ENCODE measurements at regions not wholly inside any gene's neighbourhood (a gene's known extent, or its start where the extent isn't known, plus 50 kb on each side); places are given as distances from the start of the nearest gene placed in this dataset.

DNA sequence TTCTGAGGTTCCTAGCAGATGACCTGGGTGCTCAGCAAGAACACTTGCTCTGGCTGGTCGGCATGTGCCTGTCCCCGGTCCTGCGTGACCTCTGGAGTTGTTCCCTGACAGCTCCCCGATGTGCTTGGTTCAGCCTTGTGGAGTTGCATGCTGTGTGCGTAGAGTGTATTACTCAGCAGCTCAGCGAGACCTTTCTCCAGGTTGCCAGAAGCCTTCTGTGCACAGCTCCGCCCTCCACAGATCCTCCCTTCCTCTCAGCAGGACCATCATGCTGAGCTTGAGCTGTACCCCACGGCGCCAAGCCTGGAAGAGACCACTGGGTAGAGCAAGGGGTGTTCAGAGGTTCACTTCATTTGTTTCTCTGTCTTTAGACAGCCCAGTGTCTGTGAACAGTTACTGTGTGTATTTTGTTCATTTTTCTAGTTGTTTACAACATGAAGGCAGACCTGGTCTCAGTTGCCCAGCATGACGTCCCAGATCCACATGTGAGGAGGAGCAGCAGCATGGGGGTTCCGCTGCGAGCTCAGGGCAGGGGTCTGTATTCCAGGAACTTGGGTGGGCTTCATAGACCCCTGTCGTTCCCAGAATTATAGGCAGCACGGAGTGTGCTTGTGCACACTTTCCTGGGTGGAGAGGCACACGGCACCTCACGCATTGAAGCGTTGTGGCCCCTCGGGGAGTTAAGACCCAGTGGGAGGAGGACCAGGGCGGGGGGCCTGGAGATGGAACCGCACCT is 148.6 kb downstream of the IGLL1 start:
- WGBS, 2 experiments (ENCODE audit: extremely low coverage in 2 of 2, insufficient read length in 1 of 2), result 62% methylated on average over 12 of the region's 20 CpGs; no CpG with 5 or more reads in 1 of the 2 experiments
- H3K4me2 ChIP-seq (ENCODE audit: low read depth, low read length), result no peak overlapping the region
- ChIA-PET POLR2A (ENCODE audit: unreplicated experiment) (no interaction called here), CTCF (no interaction called here)
- H2BK15ac ChIP-seq (ENCODE audit: low read depth, low read length), result no peak overlapping the region
- no peaks in the 10 kb centered on the region for H3K9me1 ChIP-seq (ENCODE audit: insufficient read depth, low read length)
- no peaks in the 10 kb centered on the region for H3K4me1 ChIP-seq (ENCODE audit: control insufficient read depth, insufficient read depth, low read length)
- no peak overlapping the region for H3K4ac ChIP-seq (ENCODE audit: low read depth, low read length)
- DNase-seq, result no peak
- H4K8ac ChIP-seq (ENCODE audit: low read depth in 2 of 2, low read length in 2 of 2), result no peak overlapping the region
- no peak overlapping the region for H2AK5ac ChIP-seq (ENCODE audit: low read depth, low read length)
- H3K18ac ChIP-seq (ENCODE audit: low read depth, low read length), result no peak overlapping the region
- H4K91ac ChIP-seq (ENCODE audit: insufficient read depth, low read depth, low read length), result no peak overlapping the region
- intact Hi-C loops (cut with micrococcal nuclease) (no loop called here), dilution Hi-C loops (cut with HindIII; ENCODE audit: low sequenced_read_pairs, unreplicated experiment) (no loop called here), in situ Hi-C loops (cut with MboI; ENCODE audit: low sequenced_read_pairs) (no loop called here)
- no peak overlapping the region for H3K4me3 ChIP-seq (ENCODE audit: insufficient read depth, low read depth, low read length)
- no peaks in the 10 kb centered on the region; the same call in 1 of the 2 replicates for H3K27me3 ChIP-seq (ENCODE audit: control insufficient read depth, insufficient read depth, low read length)
- H3K14ac ChIP-seq (replicated peaks; ENCODE audit: low read depth, low read length), result no peak overlapping the region
- no peak overlapping the region for H2BK5ac ChIP-seq (ENCODE audit: low read depth, low read length, poor library complexity, severe bottlenecking)
- no peak overlapping the region for H2AFZ ChIP-seq (replicated peaks; ENCODE audit: low read length, poor library complexity)
- H3K9ac ChIP-seq (ENCODE audit: low read depth, low read length), result no peak overlapping the region
- TF ChIP-seq, protein P1, sequence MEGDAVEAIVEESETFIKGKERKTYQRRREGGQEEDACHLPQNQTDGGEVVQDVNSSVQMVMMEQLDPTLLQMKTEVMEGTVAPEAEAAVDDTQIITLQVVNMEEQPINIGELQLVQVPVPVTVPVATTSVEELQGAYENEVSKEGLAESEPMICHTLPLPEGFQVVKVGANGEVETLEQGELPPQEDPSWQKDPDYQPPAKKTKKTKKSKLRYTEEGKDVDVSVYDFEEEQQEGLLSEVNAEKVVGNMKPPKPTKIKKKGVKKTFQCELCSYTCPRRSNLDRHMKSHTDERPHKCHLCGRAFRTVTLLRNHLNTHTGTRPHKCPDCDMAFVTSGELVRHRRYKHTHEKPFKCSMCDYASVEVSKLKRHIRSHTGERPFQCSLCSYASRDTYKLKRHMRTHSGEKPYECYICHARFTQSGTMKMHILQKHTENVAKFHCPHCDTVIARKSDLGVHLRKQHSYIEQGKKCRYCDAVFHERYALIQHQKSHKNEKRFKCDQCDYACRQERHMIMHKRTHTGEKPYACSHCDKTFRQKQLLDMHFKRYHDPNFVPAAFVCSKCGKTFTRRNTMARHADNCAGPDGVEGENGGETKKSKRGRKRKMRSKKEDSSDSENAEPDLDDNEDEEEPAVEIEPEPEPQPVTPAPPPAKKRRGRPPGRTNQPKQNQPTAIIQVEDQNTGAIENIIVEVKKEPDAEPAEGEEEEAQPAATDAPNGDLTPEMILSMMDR (conservative IDR thresholded peaks at IDR 0.05; ENCODE audit: low read depth, low read length), result no peak
- no peak for TF ChIP-seq CHD1 (IDR thresholded peaks at IDR 0.05; ENCODE audit: low read depth, low read length)
- no peak for TF ChIP-seq RCOR1 (IDR thresholded peaks at IDR 0.05; ENCODE audit: insufficient replicate concordance, low read length)
- TF ChIP-seq MXI1 (IDR thresholded peaks at IDR 0.05; ENCODE audit: borderline replicate concordance, low read depth, low read length), result no peak
- TF ChIP-seq, protein P2, sequence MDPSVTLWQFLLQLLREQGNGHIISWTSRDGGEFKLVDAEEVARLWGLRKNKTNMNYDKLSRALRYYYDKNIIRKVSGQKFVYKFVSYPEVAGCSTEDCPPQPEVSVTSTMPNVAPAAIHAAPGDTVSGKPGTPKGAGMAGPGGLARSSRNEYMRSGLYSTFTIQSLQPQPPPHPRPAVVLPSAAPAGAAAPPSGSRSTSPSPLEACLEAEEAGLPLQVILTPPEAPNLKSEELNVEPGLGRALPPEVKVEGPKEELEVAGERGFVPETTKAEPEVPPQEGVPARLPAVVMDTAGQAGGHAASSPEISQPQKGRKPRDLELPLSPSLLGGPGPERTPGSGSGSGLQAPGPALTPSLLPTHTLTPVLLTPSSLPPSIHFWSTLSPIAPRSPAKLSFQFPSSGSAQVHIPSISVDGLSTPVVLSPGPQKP (IDR thresholded peaks at IDR 0.05; ENCODE audit: borderline replicate concordance, low read depth, low read length), result no peak
- no peak for TF ChIP-seq RFX5 (IDR thresholded peaks at IDR 0.05; ENCODE audit: low read depth, low read length)
- TF ChIP-seq BHLHE40 (IDR thresholded peaks at IDR 0.05; ENCODE audit: low read depth, low read length), result no peak
- no peak for TF ChIP-seq SMC3 (IDR thresholded peaks at IDR 0.05; ENCODE audit: low read depth, low read length)
- no peak for TF ChIP-seq MAZ (IDR thresholded peaks at IDR 0.05; ENCODE audit: borderline replicate concordance, low read depth, low read length)
- TF ChIP-seq MAFK (IDR thresholded peaks at IDR 0.05; ENCODE audit: low read depth, low read length), result no peak
- TF ChIP-seq, protein P3, sequence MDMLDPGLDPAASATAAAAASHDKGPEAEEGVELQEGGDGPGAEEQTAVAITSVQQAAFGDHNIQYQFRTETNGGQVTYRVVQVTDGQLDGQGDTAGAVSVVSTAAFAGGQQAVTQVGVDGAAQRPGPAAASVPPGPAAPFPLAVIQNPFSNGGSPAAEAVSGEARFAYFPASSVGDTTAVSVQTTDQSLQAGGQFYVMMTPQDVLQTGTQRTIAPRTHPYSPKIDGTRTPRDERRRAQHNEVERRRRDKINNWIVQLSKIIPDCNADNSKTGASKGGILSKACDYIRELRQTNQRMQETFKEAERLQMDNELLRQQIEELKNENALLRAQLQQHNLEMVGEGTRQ (IDR thresholded peaks at IDR 0.05; ENCODE audit: low read depth, low read length), result no peak
- TF ChIP-seq CEBPB (IDR thresholded peaks at IDR 0.05; ENCODE audit: low read depth, low read length), result no peak
- no peak for TF ChIP-seq NFE2L2 (IDR thresholded peaks at IDR 0.05; ENCODE audit: low read depth, low read length)
- TF ChIP-seq RAD21 (IDR thresholded peaks at IDR 0.05; ENCODE audit: low read length), result no peak
- TF ChIP-seq FOS (IDR thresholded peaks at IDR 0.05; ENCODE audit: low read depth, low read length), result no peak
- TF ChIP-seq POLR2A (IDR thresholded peaks at IDR 0.05; ENCODE audit: low read depth, low read length), result no peak
- no peak overlapping the region for H3K56ac ChIP-seq (ENCODE audit: extremely low read depth, insufficient read depth, low read length)
- H2BK20ac ChIP-seq (ENCODE audit: low read depth, low read length), result no peak overlapping the region
- H4K20me1 ChIP-seq (ENCODE audit: insufficient read depth, low read length), result no peaks in the 10 kb centered on the region
- H3K9me3 ChIP-seq (ENCODE audit: control insufficient read depth, insufficient read depth, low read length), result peaks cover 3% of the 10 kb centered on the region
- no peaks in the 10 kb centered on the region for H3K36me3 ChIP-seq (ENCODE audit: control insufficient read depth, insufficient read depth, low read length)
- no TSS peak for BruUV-seq (replicated peaks)
- no peak overlapping the region for H3K23ac ChIP-seq (ENCODE audit: low read depth, low read length)
- H3K79me1 ChIP-seq (ENCODE audit: low read depth in 1 of 2, low read length in 2 of 2), result no peaks in the 10 kb centered on the region
- no peak overlapping the region for H3K27ac ChIP-seq (ENCODE audit: insufficient read depth, low read length)
- ATAC-seq (ENCODE audit: low read depth), result no peak
- H2AK9ac ChIP-seq (replicated peaks; ENCODE audit: low read depth, low read length, poor library complexity), result no peak overlapping the region
- H4K5ac ChIP-seq (ENCODE audit: low read depth, low read length), result no peak overlapping the region
- no peak overlapping the region for H2BK120ac ChIP-seq (ENCODE audit: low read depth, low read length)

Data from IMR-90 (cell line).